ENCODE measurements at regions not wholly inside any gene's neighbourhood (a gene's known extent, or its start where the extent isn't known, plus 50 kb on each side); places are given as distances from the start of the nearest gene placed in this dataset.

GRCh38 chr2:7444626-7445025 is 527.4 kb downstream of the RNF144A start:
- Histone ChIP-seq H3K36me3 (replicated peaks in 1 of 2; ENCODE audit: control insufficient read depth in 1 of 2, insufficient read depth in 2 of 2, low read length in 2 of 2) (no peaks in the 10 kb centered on the region), H3K9ac (ENCODE audit: insufficient read depth, low read length, poor library complexity, severe bottlenecking) (no peak overlapping the region), H3K27me3 (ENCODE audit: control insufficient read depth in 2 of 2, insufficient read depth in 2 of 2, low read length in 2 of 2) (no peaks in the 10 kb centered on the region), H3K27ac (ENCODE audit: low read depth in 1 of 2, low read length in 2 of 2) (no peak overlapping the region), H3K4me2 (replicated peaks; ENCODE audit: extremely low read depth, low read length, poor library complexity, severe bottlenecking) (no peak overlapping the region), H3K79me2 (ENCODE audit: insufficient read depth, low read length) (no peaks in the 10 kb centered on the region), H2AFZ (ENCODE audit: insufficient read depth, low read depth, low read length, poor library complexity, severe bottlenecking) (no peak overlapping the region), H3K4me3 (replicated peaks in 1 of 3; ENCODE audit: low read depth in 2 of 3, low read length in 3 of 3) (no peak overlapping the region), H3K9me3 (replicated peaks in 1 of 2; ENCODE audit: control insufficient read depth in 1 of 2, insufficient read depth in 1 of 2, low read length in 2 of 2) (no peaks in the 10 kb centered on the region), H3K4me1 (ENCODE audit: control insufficient read depth in 1 of 2, insufficient read depth in 2 of 2, low read length in 2 of 2) (no peaks in the 10 kb centered on the region), H4K20me1 (ENCODE audit: insufficient read depth, low read length) (no peaks in the 10 kb centered on the region)
- Mint-ChIP-seq H3K36me3 (no peaks in the 10 kb centered on the region), H3K27ac (no peak overlapping the region), H3K27me3 (ENCODE audit: low read depth in 3 of 3) (peaks cover 0 to 4% (median 4%) of the 10 kb centered on the region in 3 donors), H3K4me1 (no peaks in the 10 kb centered on the region), H3K4me3 (no peak overlapping the region), H3K9me3 (peaks cover 0 to 3% (median 0%) of the 10 kb centered on the region in 7 donors)
- no peak for DNase-seq
- WGBS (ENCODE audit: insufficient coverage), result 71% methylated on average over 1 of the region's 4 CpGs
- intact Hi-C loops (cut with micrococcal nuclease), result no loop called here
- TF ChIP-seq CTCF (IDR thresholded peaks at IDR 0.05), result no peak

- Mint-ChIP-seq H3K36me3 (no peaks in the 10 kb centered on the region), H3K27ac (no peak overlapping the region), H3K9me3 (peaks cover 0 to 2% (median 0%) of the 10 kb centered on the region in 7 donors), H3K4me1 (peaks cover 2% of the 10 kb centered on the region), H3K27me3 (ENCODE audit: low read depth in 3 of 3) (peaks cover 0 to 4% (median 0%) of the 10 kb centered on the region in 3 donors), H3K4me3 (no peak overlapping the region)
- Histone ChIP-seq H3K4me2 (replicated peaks; ENCODE audit: extremely low read depth, low read length, poor library complexity, severe bottlenecking) (no peak overlapping the region), H3K9me3 (replicated peaks in 1 of 2; ENCODE audit: control insufficient read depth in 1 of 2, insufficient read depth in 1 of 2, low read length in 2 of 2) (no peaks in the 10 kb centered on the region), H3K4me1 (ENCODE audit: control insufficient read depth in 1 of 2, insufficient read depth in 2 of 2, low read length in 2 of 2) (no peaks in the 10 kb centered on the region), H3K9ac (ENCODE audit: insufficient read depth, low read length, poor library complexity, severe bottlenecking) (no peak overlapping the region), H2AFZ (ENCODE audit: insufficient read depth, low read depth, low read length, poor library complexity, severe bottlenecking) (no peak overlapping the region), H3K36me3 (replicated peaks in 1 of 2; ENCODE audit: control insufficient read depth in 1 of 2, insufficient read depth in 2 of 2, low read length in 2 of 2) (no peaks in the 10 kb centered on the region), H3K27me3 (ENCODE audit: control insufficient read depth in 2 of 2, insufficient read depth in 2 of 2, low read length in 2 of 2) (no peaks in the 10 kb centered on the region), H3K4me3 (replicated peaks in 1 of 3; ENCODE audit: low read depth in 2 of 3, low read length in 3 of 3) (no peak overlapping the region), H3K27ac (ENCODE audit: low read depth in 1 of 2, low read length in 2 of 2) (no peak overlapping the region), H3K79me2 (ENCODE audit: insufficient read depth, low read length) (no peaks in the 10 kb centered on the region), H4K20me1 (ENCODE audit: insufficient read depth, low read length) (no peaks in the 10 kb centered on the region)
- DNase-seq, result no peak
- intact Hi-C loops (cut with micrococcal nuclease), result no loop called here
- TF ChIP-seq CTCF (IDR thresholded peaks at IDR 0.05), result no peak
- WGBS (ENCODE audit: insufficient coverage), result 100% methylated on average over 4 of the region's 11 CpGs
Observed at GRCh38 chr2:7448578-7449264, 531.5 kb downstream of the RNF144A start.

Data from CD14-positive monocyte (primary cell).